Activated CD8-positive, alpha-beta memory T cell treated with anti-CD3 and anti-CD28 coated beads for 48 hours (primary cell): ENCODE measurements at regions not wholly inside any gene's neighbourhood (a gene's known extent, or its start where the extent isn't known, plus 50 kb on each side); places are given as distances from the start of the nearest gene placed in this dataset.

Source experiments
- DNase-seq, 3 experiments: peaks; one replicate each; pipeline ENCODE4 v3.0.0-alpha.2; 2020; ENCODE audit warnings: low read depth in 2 of 3, low spot score in 2 of 3

DNA sequence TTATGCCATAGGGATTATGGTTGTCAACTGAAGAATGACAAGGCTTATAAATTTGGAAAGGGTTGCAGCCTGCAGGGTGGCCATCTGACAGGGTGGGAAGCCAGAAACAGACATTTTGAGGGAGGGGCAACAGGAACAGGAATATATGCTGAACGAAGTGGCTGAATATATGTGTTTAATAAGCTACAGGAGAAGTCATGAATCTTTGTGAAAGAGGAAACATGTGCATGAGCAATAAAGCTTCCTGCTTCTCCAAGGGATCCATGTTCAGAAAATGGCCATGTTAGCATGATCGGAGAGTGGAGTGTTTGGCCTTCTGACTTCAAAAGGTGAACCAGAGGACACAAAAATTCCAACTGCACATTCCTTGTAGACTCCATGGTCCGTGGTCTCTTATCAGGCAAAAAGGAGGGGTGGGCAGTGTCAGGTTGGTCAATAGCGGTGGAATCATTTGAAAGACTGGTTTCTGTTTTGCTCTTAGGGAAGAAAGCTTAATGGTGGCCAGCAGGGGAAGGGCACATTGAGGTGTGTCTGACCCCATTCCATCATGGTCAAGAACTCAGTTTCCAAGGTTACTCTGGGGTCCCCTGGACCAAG is 144.1 kb downstream of the SOCS6 start:
- no peak for DNase-seq

DNA sequence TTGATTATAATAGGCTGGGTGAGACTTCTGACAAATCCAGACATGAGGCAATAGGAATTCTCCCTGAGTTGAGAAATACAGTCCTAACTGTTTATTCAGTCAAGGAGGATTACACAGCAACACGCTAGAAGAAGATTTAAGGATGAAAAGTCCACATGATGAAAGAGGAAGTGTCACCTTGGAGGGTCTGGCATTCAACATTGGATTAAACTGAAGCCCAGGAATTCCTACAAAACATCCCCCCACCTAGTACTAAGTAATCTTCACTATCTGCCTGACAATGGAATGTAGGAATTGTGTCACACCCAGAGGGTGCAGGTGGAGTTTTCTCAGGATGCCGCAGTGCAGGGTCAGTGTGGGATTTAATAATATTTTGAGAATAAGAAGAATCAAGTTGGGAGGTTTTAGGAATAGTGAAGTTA is 142.4 kb downstream of the SOCS6 start:
- DNase-seq, result no peak

DNA sequence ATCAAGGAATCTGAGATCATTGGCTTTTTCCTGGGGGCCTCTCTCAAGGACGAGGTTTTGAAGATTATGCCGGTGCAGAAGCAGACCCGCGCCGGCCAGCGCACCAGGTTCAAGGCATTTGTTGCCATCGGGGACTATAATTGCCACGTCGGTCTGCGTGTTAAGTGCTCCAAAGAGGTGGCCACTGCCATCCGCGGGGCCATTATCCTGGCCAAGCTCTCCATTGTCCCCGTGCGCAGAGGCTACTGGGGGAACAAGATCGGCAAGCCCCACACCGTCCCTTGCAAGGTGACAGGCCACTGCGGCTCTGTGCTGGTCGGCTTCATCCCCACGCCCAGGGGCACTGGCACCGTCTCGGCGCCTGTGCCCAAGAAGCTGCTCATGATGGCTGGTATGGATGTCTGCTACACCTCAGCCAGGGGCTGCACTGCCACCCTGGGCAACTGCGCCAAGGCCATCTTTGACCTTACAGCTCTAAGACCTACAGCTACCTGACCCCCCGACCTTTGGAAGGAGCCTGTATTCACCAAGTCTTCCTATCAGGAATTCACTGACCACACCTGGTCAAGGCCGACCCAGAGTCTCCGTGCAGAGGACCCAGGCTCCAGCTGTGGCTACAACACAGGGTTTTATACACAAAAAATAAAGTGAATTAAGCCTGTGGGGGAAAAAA is 141.8 kb downstream of the SOCS6 start:
- DNase-seq, result no peak

DNA sequence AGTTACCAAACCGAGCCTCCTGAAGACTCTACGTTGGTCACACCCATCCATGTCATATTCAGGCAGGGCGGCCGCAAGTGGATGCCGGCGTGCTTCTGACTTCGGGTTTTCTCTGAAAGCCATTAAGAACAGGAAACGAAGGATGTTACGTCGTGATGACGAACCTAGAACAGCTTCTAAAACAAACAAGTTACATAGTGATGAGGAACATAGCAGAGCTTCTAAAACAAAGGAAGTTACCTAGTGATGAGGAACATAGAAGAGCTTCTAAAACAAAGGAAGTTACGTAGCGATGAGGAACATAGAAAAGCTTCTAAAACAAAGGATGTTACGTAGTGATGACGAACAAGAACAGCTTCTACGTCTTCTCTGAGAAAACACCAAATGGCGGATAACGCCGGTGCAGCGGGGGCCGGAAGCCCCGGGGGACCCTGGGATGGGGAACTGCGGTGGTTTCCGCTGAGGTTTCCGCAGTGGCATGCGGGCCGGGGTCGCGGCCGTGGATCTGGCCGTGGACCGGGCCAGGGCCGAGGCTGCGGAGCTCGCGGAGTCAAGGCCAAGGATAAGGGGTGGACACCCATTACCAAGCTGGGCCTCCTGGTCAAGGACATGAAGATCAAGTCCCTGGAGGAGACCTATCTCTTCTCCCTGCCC is 141.1 kb downstream of the SOCS6 start:
- no peak for DNase-seq

DNA sequence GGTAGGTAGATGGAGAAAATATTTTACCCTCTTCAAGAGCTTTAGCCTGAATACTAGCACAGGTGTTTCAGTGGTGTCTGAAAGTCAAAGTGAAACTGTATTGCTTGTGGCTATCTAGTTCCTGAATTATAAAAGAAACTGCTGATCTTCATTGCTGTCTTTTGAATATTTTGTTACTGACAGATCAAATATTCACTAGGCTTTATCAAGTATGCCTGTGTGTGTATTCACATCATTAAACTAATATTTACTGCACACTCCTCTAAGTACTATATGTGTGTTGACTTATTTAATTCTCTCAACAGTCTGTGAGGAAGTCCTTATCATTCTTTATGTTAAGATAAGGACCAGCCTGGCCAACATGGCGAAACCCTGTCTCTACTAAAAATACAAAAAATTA is 139.6 kb downstream of the SOCS6 start:
- no peak for DNase-seq

DNA sequence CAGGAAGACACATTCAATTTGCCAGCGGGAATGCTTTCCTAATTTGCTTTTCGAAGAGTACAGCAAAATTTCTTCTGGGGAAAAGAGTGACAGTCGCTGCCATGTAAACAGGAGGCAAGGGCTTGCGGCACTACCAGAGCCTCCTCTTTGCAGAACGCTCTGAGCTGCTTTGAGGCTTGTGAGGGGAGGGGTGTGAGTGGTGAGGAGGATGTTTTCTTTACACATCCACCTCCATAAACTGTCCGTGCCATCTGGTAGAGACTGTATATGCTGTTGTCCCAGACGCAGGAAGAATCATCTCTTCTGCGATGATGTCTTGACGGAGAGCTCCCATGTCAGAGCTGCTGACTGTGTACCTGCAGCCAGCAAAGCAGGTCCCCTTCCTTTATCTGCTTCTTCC is 138.0 kb downstream of the SOCS6 start:
- no peak for DNase-seq

DNA sequence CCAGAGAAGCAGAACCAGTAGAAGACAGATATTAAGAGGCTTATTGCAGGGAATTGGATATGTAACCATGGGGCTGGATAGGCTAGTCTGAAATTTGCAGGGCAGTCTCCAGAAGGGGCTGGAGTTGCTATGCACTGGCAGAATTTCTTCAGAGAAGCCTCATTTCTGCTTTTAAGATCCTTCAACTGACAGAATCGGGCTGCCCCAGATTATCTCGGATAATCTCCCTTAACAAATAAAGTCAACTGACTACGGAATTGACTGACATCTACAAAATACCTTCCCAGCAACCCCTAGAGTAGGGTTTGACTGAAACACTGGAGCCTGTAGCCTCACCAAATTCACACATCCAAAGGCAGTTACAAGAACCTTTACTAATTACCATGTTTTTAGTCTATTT is 136.4 kb downstream of the SOCS6 start:
- no peak for DNase-seq

DNA sequence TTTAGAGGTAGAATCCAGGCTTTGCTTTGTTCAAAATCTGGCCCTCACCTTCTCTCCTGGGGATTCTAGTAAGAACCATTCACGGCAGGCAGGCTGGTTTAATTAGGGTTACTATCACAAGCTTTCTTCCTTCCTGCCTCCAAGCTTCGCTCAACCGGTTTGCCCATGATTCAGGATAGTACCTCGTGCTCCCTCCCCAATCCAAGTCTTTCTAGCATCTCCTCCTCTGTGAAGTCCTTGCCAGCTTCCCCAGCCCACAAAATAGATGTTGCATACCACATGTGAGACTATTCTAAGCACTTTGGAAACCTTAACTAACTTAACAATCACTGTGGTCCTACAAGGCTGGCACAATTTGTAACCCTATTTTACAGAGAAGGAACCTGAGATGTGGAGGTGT is 135.1 kb downstream of the SOCS6 start:
- DNase-seq, result no peak

DNA sequence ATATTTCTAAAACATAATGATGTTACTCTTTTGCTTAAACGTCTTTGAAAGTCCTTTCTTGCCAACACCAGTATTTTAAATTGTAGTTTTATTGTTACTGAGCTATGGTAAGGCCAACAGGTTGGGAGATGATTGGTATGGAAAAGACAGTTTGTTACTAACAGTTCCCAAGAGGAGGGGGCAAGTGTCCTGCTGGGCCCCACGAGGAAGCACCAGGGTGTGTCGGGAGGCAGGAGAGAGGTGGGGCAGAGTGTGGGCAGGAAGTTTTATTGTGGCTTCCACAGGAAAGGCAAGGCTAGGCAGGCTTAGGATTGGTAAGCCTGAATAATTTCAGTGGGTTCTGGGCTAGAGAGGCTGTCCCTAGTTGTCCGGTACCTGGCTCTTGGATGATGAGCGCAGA is 134.3 kb downstream of the SOCS6 start:
- DNase-seq, result no peak

DNA sequence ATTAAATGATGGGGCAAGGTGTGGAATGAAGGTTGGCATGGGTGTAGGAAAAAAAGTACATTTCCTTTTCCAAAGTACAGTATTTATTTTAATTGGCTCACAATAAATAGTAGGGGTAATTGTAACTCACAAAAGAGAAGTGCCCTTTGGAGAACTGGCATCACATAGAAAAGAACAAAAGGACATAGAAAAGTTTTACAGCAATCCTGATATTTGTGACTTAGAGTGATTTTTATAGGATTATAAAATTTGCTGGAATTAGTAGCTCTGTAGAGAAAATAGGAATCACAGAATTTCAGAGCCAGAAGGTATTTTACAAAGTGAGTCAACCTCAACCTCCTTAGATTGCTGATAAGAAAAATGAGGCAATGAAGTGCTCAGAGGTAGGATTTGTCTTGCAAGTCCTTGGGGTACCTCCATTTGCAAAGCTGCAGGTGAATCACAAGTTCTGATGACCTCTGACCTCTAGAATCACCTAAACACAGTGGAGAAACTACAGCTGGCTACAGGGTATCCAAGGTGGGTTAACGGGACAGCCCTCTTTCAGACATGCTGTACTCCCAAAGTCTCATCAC is 133.6 kb downstream of the SOCS6 start:
- DNase-seq, result no peak

DNA sequence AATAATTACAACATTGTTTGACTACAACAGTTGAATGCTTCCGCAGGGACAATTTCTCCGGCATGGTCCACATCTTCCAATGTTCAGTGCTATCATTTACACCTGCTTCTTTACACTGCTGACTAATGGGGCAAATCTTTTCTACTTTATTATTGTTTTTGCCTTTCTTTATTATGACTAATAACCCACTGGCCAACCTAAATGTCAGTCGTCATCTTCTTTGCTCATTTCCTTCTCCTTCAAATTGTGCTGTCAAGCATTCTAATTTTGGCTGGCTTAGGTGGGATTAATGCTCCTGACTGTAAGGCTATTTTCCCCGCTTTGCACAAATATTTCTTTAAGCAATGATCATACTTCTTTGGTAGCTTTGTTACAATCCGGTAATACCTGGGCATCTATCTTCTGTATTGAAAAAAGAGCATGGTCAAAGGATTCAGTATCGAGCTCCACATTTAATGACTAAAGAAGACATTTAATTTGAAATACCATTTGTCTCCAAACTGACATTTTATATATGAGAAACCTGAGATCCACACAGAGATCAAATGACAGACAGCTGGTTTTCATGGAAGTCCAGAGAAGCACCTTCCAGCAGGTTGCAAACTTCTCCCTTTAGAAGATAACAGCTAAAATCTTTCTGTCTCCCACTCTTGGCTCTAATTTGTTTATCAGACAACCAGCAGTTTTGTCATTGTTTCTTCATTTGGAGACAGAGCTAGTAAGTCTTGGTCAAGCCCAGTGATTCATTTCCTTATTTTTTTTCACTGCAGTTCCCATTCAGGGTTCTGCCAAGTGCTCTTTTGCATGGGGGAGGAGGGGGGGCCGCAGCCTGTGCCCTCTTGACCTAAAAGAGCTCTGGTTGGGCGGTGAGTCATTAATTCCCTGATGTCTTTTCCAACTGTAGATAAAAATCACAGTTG is 132.9 kb downstream of the SOCS6 start:
- DNase-seq, result no peak

DNA sequence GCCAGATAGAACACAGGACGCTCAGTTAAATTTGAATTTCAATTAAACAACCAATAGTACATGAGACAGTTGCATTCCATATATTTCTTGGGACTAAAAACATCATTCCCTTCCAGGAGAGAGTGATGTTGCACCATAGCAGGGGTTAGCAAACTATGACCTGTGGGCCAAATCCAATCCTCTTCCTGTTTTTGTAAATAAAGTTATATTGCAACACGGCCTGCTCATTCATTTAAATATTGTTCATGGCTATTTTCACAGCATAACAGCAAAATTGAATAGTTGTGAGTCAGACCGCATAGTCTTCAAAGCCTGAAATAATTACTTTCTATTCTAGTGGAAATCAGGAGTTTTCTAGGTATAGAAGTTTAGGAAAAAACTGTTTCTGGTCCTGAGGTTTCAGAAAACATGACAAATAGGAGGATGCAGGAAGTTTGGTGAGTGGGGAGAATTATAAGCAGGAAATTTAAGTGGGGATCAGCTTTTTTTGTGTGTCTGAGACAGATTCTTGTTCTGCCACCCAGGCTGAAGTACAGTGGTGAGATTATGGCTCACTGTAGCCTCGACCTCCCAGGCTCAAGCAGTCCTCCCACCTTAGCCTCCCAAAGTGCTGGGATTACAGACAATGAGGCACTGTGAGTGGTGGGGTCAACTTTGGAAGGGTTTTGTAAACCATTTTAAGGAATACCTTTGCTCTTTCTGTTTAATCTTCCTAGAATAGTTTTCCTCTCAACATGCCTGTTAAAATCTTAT is 131.5 kb downstream of the SOCS6 start:
- no peak for DNase-seq

DNA sequence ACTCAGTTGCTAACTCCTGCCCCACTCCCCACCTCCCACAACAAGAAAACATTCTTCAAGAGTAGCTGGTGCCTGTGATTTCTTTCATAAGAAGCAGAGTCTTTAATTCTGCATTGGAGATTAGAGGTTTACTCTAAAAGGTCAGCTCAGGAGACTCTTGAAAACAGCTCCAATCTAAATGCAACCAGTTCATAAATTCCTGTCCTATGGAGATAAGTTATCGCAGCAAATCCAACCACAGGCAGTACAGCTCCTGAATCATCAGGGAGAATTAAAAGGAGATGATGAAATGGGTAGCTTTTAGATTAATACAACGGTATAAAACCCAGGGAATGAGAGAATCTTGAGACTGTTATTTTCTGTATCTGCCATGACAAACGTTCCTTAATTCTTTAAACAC is 130.7 kb downstream of the SOCS6 start:
- no peak for DNase-seq

DNA sequence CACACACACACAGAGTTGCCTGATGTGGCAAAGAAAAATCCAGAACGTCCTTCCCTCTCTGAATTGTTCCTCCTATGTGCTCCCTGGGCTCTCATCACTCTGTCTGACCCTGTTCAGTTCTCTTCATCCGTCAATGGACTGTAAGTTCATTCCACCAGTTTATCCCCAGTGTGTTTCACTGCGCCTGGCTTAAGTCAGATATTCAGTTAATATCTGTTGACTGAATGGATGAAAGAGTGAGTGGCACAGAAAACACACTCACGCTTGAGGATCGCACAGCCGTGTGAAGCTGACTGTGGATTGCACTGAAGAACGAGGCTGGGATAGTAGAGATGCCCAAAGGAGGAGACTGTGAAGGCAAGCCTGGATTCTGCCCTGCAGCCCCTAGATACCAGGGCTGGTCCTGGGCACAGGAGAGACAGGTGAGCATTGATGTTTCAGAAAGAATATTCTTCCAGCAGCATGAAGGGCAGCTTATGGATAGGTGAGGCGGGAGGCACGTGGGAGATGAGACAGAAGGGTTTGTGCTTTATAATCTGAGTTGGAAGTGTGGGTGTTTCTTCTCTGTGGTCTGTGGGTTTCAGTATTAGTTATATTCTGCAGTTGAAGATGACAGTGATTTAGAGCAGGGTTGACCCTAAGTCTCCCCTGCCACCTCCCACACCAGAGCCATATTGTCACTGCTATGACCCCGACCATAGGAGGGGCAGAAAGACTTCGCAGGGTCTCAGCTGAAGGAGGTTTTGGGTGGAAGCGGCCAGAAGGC is 129.9 kb downstream of the SOCS6 start:
- no peak for DNase-seq

DNA sequence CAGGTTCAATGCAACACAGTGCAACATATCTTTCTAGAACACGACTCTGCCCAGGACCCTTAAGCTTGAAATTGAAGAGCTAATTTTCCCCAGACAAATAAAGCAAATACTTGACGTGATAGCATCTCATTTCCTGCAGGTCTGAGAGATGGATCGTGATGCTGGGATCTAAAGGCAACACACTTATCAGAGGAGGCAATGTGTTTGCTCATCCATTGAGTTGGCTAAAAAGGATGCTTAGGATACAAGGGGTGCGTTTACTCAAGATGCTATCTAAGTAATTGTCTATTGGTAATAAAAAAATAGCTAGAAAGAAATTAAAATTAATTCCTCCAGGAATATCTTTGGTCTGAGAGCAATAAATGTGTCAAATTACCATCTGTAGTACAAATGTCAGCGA is 129.0 kb downstream of the SOCS6 start:
- no peak for DNase-seq

DNA sequence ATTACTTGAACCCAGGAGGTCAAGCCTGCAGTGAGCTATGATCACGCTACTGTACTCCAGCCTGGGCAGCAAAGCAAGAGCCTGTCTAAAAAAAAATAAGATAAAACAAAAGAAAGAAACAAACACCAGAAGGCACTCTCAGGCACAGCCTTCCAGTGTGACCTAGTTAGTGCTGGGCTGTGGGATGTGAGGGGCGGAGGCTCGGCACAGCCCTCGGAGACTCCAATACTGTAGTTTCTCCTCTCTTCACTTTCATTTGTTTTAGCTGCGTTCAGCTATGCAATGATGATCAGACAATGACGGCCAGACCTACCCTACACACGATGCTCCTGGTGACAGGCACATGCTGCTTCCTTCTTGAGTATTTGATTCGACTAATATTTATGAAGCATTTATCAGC is 127.7 kb downstream of the SOCS6 start:
- no peak for DNase-seq

DNA sequence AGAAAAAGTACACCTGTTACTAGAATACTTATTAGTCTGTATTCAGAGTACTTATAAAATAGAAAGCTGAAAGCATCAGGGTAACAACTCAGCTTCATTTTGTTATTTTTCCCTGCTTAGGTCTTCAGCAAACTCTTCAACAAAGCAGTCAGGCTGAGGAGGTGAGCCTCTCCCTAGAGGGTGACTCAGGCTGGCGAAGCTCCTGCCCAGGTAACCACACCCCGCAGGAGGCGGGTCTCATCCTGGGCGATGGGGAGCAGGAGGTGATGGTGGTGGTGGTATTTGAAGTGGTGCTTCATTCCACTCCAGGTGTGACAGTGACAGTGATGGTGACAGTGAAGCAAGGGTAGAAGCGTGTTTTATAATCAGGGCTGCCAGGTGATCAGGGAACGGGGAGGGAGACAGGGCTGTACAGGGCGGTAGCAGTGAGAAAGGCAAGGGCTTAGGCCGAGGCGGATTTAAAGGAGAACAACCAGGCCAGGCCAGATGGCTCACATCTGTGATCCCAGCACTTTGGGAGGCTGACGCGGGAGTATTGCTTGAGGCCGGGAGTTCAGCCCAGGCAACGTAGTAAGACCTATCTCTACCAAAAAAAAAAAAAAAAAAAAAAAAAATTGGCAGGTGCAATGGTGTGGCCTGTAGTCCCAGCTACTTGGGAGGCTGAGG is 127.1 kb downstream of the SOCS6 start:
- no peak for DNase-seq

DNA sequence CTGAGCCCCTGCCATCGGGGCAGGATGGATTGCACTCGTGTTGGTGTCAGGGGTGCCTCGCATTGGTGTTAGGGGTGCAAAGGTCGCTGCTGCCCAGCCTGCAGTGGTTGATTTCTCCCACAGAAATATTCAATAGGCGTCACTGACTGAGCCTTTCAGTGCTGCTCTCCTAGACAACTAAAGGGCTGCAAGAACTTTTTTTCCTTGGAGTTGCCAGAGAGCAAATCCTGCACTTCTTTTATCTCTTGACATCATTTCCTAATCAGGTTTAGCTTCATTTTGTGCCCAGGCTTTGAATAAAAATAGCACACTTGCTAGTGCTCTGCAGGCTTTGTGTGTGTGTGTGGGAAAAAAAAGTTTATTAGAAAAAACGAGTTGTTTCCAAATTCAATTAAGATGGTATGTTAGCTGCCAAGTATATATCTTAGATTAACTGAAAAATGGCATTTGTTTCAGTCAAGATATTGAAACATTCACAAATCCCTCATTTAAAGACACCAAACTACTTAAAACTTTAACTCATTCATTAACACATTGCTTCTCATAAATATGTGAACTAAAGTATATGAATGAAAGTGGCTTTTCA is 125.6 kb downstream of the SOCS6 start:
- DNase-seq, result no peak

DNA sequence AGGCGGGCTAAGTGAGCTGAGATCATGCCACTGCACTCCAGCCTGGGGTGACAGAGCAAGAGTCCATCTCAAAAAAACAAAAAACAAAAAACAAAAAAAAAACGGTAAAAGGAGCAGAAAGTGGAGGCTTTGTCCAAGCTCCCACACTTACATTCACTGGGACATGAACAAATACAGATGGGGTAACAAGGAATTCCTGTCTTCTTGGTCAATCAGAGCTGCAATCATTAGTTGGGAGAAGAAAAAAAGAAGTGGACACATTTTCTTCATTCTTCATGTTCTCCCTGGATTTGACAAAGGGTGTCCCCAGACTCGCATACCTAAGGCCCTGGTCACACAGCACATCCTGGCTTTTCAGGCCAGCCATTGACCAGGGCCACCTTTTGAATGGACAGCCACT is 124.6 kb downstream of the SOCS6 start:
- DNase-seq, result no peak
